ENCODE measurements at regions not wholly inside any gene's neighbourhood (a gene's known extent, or its start where the extent isn't known, plus 50 kb on each side); places are given as distances from the start of the nearest gene placed in this dataset.

DNA sequence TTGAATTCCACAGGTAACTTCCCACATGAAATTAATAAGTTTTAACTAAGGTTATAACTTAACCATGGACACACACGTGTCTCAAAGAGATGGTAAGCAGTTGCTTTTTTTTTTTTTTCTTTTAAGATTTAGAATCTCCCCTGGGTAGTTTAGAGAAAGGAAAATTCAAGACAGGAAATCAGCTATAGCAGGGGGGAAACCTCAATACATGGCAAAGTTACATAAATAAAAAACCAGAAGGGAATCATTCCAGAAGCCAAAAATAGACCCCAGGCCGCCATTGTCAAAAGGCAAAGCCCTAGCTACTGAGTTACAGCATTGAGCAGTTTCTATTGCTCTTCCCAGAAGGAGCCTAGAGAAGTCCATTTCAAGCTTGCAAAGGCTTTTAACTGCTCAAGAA lies 91.5 kb upstream of the ZNF236 start:
- TF ChIP-seq EP300 (IDR thresholded peaks at IDR 0.05; ENCODE audit: low read depth) (no peak), POLR2AphosphoS5 (IDR thresholded peaks at IDR 0.05) (no peak)
- TF ChIP-seq, protein P1, sequence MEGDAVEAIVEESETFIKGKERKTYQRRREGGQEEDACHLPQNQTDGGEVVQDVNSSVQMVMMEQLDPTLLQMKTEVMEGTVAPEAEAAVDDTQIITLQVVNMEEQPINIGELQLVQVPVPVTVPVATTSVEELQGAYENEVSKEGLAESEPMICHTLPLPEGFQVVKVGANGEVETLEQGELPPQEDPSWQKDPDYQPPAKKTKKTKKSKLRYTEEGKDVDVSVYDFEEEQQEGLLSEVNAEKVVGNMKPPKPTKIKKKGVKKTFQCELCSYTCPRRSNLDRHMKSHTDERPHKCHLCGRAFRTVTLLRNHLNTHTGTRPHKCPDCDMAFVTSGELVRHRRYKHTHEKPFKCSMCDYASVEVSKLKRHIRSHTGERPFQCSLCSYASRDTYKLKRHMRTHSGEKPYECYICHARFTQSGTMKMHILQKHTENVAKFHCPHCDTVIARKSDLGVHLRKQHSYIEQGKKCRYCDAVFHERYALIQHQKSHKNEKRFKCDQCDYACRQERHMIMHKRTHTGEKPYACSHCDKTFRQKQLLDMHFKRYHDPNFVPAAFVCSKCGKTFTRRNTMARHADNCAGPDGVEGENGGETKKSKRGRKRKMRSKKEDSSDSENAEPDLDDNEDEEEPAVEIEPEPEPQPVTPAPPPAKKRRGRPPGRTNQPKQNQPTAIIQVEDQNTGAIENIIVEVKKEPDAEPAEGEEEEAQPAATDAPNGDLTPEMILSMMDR (IDR thresholded peaks at IDR 0.05), result no peak

Data from transverse colon (tissue), 4 donors.